IMR-90 (cell line): ENCODE measurements at regions not wholly inside any gene's neighbourhood (a gene's known extent, or its start where the extent isn't known, plus 50 kb on each side); places are given as distances from the start of the nearest gene placed in this dataset.

Experiments
- ATAC-seq: fragments of 200-7000 bp; cut with Tn5 transposase; 2 replicates; pipeline ENCODE4 v1.9.1; 2020; ENCODE audit warnings: low read depth, mild to moderate bottlenecking, moderate library complexity
- BruUV-seq: library from RNA; stranded (reverse); fragments of 400-500 nt; replicated peaks from 2 replicates; lab custom pipeline; 2021; lab: Mats Ljungman, UMichigan
- CTCF ChIA-PET: fragments of 300-600 bp; formaldehyde crosslinking; extraction: SDS; loops from one replicate; lab custom pipeline; 2021; ENCODE audit warnings: antibody characterized with exemption; lab: Yijun Ruan, JAX
- POLR2A ChIA-PET: fragments of 300-600 bp; sonication (Branson Sonifier 250); formaldehyde crosslinking; loops from one replicate; lab custom pipeline; 2022; ENCODE audit warnings: antibody characterized with exemption; ENCODE audit not compliant: unreplicated experiment; lab: Charles Lee
- DNase-seq: peaks from one replicate; pipeline ENCODE4 v3.0.0; 2013
- H2AFZ ChIP-seq: replicated peaks from 2 replicates; pipeline ENCODE3; 2013; ENCODE audit warnings: low read length, mild to moderate bottlenecking; ENCODE audit not compliant: poor library complexity
- H2AK5ac ChIP-seq: 2 replicates; pipeline ENCODE4 v1.6.1; 2013; ENCODE audit warnings: low read depth, low read length, inconsistent platforms
- H2AK9ac ChIP-seq: replicated peaks from 2 replicates; pipeline ENCODE3; 2013; ENCODE audit warnings: mild to moderate bottlenecking, low read depth, low read length, moderate library complexity; ENCODE audit not compliant: poor library complexity
- H2BK120ac ChIP-seq: 2 replicates; pipeline ENCODE4 v1.6.1; 2013; ENCODE audit warnings: low read depth, low read length, inconsistent platforms
- H2BK15ac ChIP-seq: 3 replicates; pipeline ENCODE4 v1.6.1; 2013; ENCODE audit warnings: low read depth, low read length, inconsistent platforms
- H2BK20ac ChIP-seq: 2 replicates; pipeline ENCODE4 v1.6.1; 2013; ENCODE audit warnings: low read depth, mild to moderate bottlenecking, inconsistent platforms, low read length, moderate library complexity
- H2BK5ac ChIP-seq: 2 replicates; pipeline ENCODE4 v1.6.1; 2013; ENCODE audit warnings: mild to moderate bottlenecking, low read depth, low read length, inconsistent platforms; ENCODE audit not compliant: poor library complexity, severe bottlenecking
- H3K14ac ChIP-seq: replicated peaks from 2 replicates; pipeline ENCODE4 v1.6.1; 2013; ENCODE audit warnings: low read depth, low read length, inconsistent platforms
- H3K18ac ChIP-seq: 2 replicates; pipeline ENCODE4 v1.6.1; 2013; ENCODE audit warnings: low read depth, low read length, control low read depth
- H3K23ac ChIP-seq: 2 replicates; pipeline ENCODE4 v1.6.1; 2013; ENCODE audit warnings: low read depth, low read length, inconsistent platforms
- H3K27ac ChIP-seq: 2 replicates; pipeline ENCODE4 v1.5.1; 2013; ENCODE audit warnings: mild to moderate bottlenecking, control low read depth, low read length; ENCODE audit not compliant: insufficient read depth
- H3K27me3 ChIP-seq: 2 replicates; pipeline ENCODE4 v1.6.1; 2013; ENCODE audit warnings: low read length; ENCODE audit not compliant: control insufficient read depth, insufficient read depth
- H3K36me3 ChIP-seq: 2 replicates; pipeline ENCODE4 v1.6.1; 2013; ENCODE audit warnings: low read length, mixed read lengths; ENCODE audit not compliant: control insufficient read depth, insufficient read depth
- H3K4ac ChIP-seq: 2 replicates; pipeline ENCODE4 v1.6.1; 2013; ENCODE audit warnings: low read depth, low read length, inconsistent platforms
- H3K4me1 ChIP-seq: 2 replicates; pipeline ENCODE4 v1.6.1; 2013; ENCODE audit warnings: low read length, mixed read lengths; ENCODE audit not compliant: control insufficient read depth, insufficient read depth
- H3K4me2 ChIP-seq: 2 replicates; pipeline ENCODE4 v1.6.1; 2013; ENCODE audit warnings: low read depth, mild to moderate bottlenecking, control low read depth, low read length, moderate library complexity
- H3K4me3 ChIP-seq: 2 replicates; pipeline ENCODE4 v1.5.1; 2013; ENCODE audit warnings: low read depth, mild to moderate bottlenecking, control low read depth, low read length, moderate library complexity; ENCODE audit not compliant: insufficient read depth
- H3K56ac ChIP-seq: 2 replicates; pipeline ENCODE4 v1.6.1; 2013; ENCODE audit warnings: low read length, inconsistent platforms; ENCODE audit not compliant: insufficient read depth; ENCODE audit errors: extremely low read depth
- H3K79me1 ChIP-seq, 2 experiments: 2 replicates each; pipeline ENCODE4 v1.6.1; 2013; ENCODE audit warnings: low read length in 2 of 2, inconsistent platforms in 1 of 2, low read depth in 1 of 2
- H3K9ac ChIP-seq: 2 replicates; pipeline ENCODE4 v1.6.1; 2013; ENCODE audit warnings: low read depth, low read length, control low read depth
- H3K9me1 ChIP-seq: 2 replicates; pipeline ENCODE4 v1.6.1; 2013; ENCODE audit warnings: low read length, inconsistent platforms; ENCODE audit not compliant: insufficient read depth
- H3K9me3 ChIP-seq: 2 replicates; pipeline ENCODE4 v1.6.1; 2013; ENCODE audit warnings: low read length; ENCODE audit not compliant: control insufficient read depth, insufficient read depth
- H4K20me1 ChIP-seq: 2 replicates; pipeline ENCODE4 v1.6.1; 2013; ENCODE audit warnings: low read length, inconsistent platforms; ENCODE audit not compliant: insufficient read depth
- H4K5ac ChIP-seq: 2 replicates; pipeline ENCODE4 v1.6.1; 2013; ENCODE audit warnings: mild to moderate bottlenecking, low read depth, low read length, control low read depth
- H4K8ac ChIP-seq, 2 experiments: 2 replicates each; pipeline ENCODE4 v1.6.1; 2013; ENCODE audit warnings: low read depth in 2 of 2, low read length in 2 of 2, control low read depth in 1 of 2, inconsistent platforms in 1 of 2
- H4K91ac ChIP-seq: 2 replicates; pipeline ENCODE4 v1.6.1; 2013; ENCODE audit warnings: low read depth, low read length, inconsistent platforms; ENCODE audit not compliant: insufficient read depth
- CTCF ChIP-seq: conservative IDR thresholded peaks from 2 replicates; pipeline ENCODE4 v1.5.1; 2012; ENCODE audit warnings: mild to moderate bottlenecking, low read depth, low read length, improper control_type of control experiment
- MXI1 ChIP-seq: IDR thresholded peaks from 2 replicates; pipeline ENCODE4 v1.6.1; 2012; ENCODE audit warnings: low read depth, mild to moderate bottlenecking, low read length, moderate library complexity, borderline replicate concordance
- POLR2A ChIP-seq: IDR thresholded peaks from 2 replicates; pipeline ENCODE4 v1.6.1; 2012; ENCODE audit warnings: mild to moderate bottlenecking, low read depth, low read length
- RAD21 ChIP-seq: IDR thresholded peaks from 2 replicates; pipeline ENCODE4 v1.6.1; 2012; ENCODE audit warnings: low read length, improper control_type of control experiment
- RCOR1 ChIP-seq: IDR thresholded peaks from 2 replicates; pipeline ENCODE4 v1.6.1; 2012; ENCODE audit warnings: mild to moderate bottlenecking, low read length, improper control_type of control experiment; ENCODE audit not compliant: insufficient replicate concordance
- RFX5 ChIP-seq: IDR thresholded peaks from 2 replicates; pipeline ENCODE4 v1.8.0; 2012; ENCODE audit warnings: low read depth, mild to moderate bottlenecking, low read length, moderate library complexity
- SMC3 ChIP-seq: fragments of 150-350 bp; IDR thresholded peaks from 2 replicates; pipeline ENCODE4 v1.6.1; 2016; ENCODE audit warnings: low read depth, mild to moderate bottlenecking, antibody characterized with exemption, low read length, moderate library complexity
- WGBS, 2 experiments: methylation state at CpG; one replicate each; pipeline versions ENCODE4 v1.1.5 to v1.1.7; 2013; ENCODE audit warnings: missing lambda C conversion rate in 2 of 2; ENCODE audit not compliant: insufficient read length in 1 of 2; ENCODE audit errors: extremely low coverage in 2 of 2; 5-methylcytosine and 5-hydroxymethylcytosine counted together
- dilution Hi-C: fragments of 300-500 bp; cut with HindIII; formaldehyde crosslinking; loops from one replicate; pipeline ENCODE4 v1.14.3; 2018; ENCODE audit warnings: low sequenced_read_pairs; ENCODE audit not compliant: unreplicated experiment
- in situ Hi-C: fragments of 300-500 bp; cut with MboI; formaldehyde crosslinking; loops from 3 replicates; pipeline ENCODE4 v1.14.3; 2019; ENCODE audit warnings: low sequenced_read_pairs, inconsistent platforms, mixed read lengths
- intact Hi-C: fragments of 100-400 bp; cut with micrococcal nuclease; formaldehyde crosslinking; loops from 2 replicates; pipeline ENCODE4 v1.10.0; 2022

DNA sequence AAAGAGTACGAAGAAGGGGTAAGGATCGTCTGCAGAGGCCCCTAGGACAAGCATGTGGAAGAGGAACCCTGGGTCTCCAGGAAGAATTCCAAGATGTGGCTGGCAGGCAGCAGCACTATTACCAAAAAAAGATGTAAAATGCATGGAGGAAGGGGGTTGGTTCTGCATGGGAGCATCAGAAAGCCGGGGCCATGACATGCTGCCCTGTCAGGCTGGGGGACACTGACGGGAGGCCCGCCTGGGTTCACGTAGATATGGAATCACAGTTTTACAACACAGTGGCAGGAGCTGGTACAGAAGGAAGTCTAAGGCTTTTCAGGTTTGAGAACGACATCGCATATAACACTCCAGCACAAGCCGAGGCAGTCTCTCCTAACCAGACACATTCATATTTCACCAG is 150.0 kb upstream of the GSC start:
- in situ Hi-C loops: no loop called here
- CTCF ChIA-PET: no interaction called here
- no peak for DNase-seq

More for the DNA sequence above, 150.0 kb upstream of the GSC start:
- Histone ChIP-seq H3K18ac (no peak overlapping the region), H3K27me3 (no peaks in the 10 kb centered on the region), H3K14ac (no peak overlapping the region), H2BK120ac (no peak overlapping the region), H2BK20ac (no peak overlapping the region), H3K4me1 (no peaks in the 10 kb centered on the region), H4K5ac (no peak overlapping the region), H4K91ac (no peak overlapping the region), H4K8ac (no peak overlapping the region), H3K56ac (no peak overlapping the region), H3K4me2 (no peak overlapping the region), H4K20me1 (no peaks in the 10 kb centered on the region), H2BK15ac (no peak overlapping the region), H3K36me3 (no peaks in the 10 kb centered on the region), H2AFZ (no peak overlapping the region), H3K9me3 (peaks cover 24% of the 10 kb centered on the region), H2AK5ac (no peak overlapping the region), H3K79me1 (no peaks in the 10 kb centered on the region), H3K4ac (no peak overlapping the region), H3K9me1 (no peaks in the 10 kb centered on the region), H3K9ac (no peak overlapping the region), H3K23ac (no peak overlapping the region), H3K27ac (no peak overlapping the region), H2BK5ac (no peak overlapping the region), H3K4me3 (no peak overlapping the region), H2AK9ac (no peak overlapping the region)
- BruUV-seq: no TSS peak
- ATAC-seq: no peak
- dilution Hi-C loops (no loop called here), intact Hi-C loops (no loop called here)
- POLR2A ChIA-PET: no interaction called here
- TF ChIP-seq RAD21: no peak
- no peak for TF ChIP-seq RFX5
- TF ChIP-seq RCOR1: no peak
- no peak for TF ChIP-seq POLR2A
- no peak for TF ChIP-seq MXI1
- TF ChIP-seq CTCF: no peak
- no peak for TF ChIP-seq SMC3
- no CpG with 5 or more reads among the region's 9 CpGs for WGBS, 2 experiments
